ENCODE measurements at regions not wholly inside any gene's neighbourhood (a gene's known extent, or its start where the extent isn't known, plus 50 kb on each side); places are given as distances from the start of the nearest gene placed in this dataset.

GRCh38 chr14:59046746-59047145, 141.7 kb upstream of the DAAM1 start:
- no peak overlapping the region for H3K4me2 ChIP-seq (ENCODE audit: low read length)
- H3K27me3 ChIP-seq (ENCODE audit: control insufficient read depth, low read length), result peaks cover 17% of the 10 kb centered on the region
- no peaks in the 10 kb centered on the region for H3K9me2 ChIP-seq (replicated peaks; ENCODE audit: control insufficient read depth, low read length)
- TF ChIP-seq CTCF (IDR thresholded peaks at IDR 0.05; ENCODE audit: low read depth, low read length, poor library complexity, severe bottlenecking) (no peak), EZH2phosphoT487 (IDR thresholded peaks at IDR 0.05; ENCODE audit: borderline replicate concordance, low read length) (no peak)
- H3K36me3 ChIP-seq (ENCODE audit: control insufficient read depth, low read length), result no peaks in the 10 kb centered on the region
- no peaks in the 10 kb centered on the region for H3K79me2 ChIP-seq (ENCODE audit: control insufficient read depth, low read length)
- no peaks in the 10 kb centered on the region for H3K4me1 ChIP-seq (ENCODE audit: control insufficient read depth, low read length)
- no peak overlapping the region for H3K27ac ChIP-seq (ENCODE audit: low read depth, low read length)
- H3F3A ChIP-seq (ENCODE audit: control insufficient read depth, insufficient read depth), result no peaks in the 10 kb centered on the region
- H3K9me3 ChIP-seq (ENCODE audit: control insufficient read depth, insufficient read depth, low read length), result peaks cover 4% of the 10 kb centered on the region; the same call in 1 of the 2 replicates
- H4K20me1 ChIP-seq (ENCODE audit: control insufficient read depth, insufficient read depth, low read depth, low read length), result no peaks in the 10 kb centered on the region
- no peak overlapping the region for H3K4me3 ChIP-seq (ENCODE audit: low read length)

- no peaks in the 10 kb centered on the region for H3K9me2 ChIP-seq (replicated peaks; ENCODE audit: control insufficient read depth, low read length)
- H3K4me2 ChIP-seq (ENCODE audit: low read length), result no peak overlapping the region
- no peaks in the 10 kb centered on the region; the same call in 1 of the 2 replicates for H3K27me3 ChIP-seq (ENCODE audit: control insufficient read depth, low read length)
- H3K79me2 ChIP-seq (ENCODE audit: control insufficient read depth, low read length), result no peaks in the 10 kb centered on the region
- no peaks in the 10 kb centered on the region for H3F3A ChIP-seq (ENCODE audit: control insufficient read depth, insufficient read depth)
- peaks cover 4% of the 10 kb centered on the region; the same call in 1 of the 2 replicates for H3K9me3 ChIP-seq (ENCODE audit: control insufficient read depth, insufficient read depth, low read length)
- H3K36me3 ChIP-seq (ENCODE audit: control insufficient read depth, low read length), result no peaks in the 10 kb centered on the region
- H4K20me1 ChIP-seq (ENCODE audit: control insufficient read depth, insufficient read depth, low read depth, low read length), result no peaks in the 10 kb centered on the region
- H3K4me1 ChIP-seq (ENCODE audit: control insufficient read depth, low read length), result no peaks in the 10 kb centered on the region
- no peak overlapping the region for H3K27ac ChIP-seq (ENCODE audit: low read depth, low read length)
- H3K4me3 ChIP-seq (ENCODE audit: low read length), result no peak overlapping the region
- no peak for TF ChIP-seq EZH2phosphoT487 (IDR thresholded peaks at IDR 0.05; ENCODE audit: borderline replicate concordance, low read length)
- TF ChIP-seq CTCF (IDR thresholded peaks at IDR 0.05; ENCODE audit: low read depth, low read length, poor library complexity, severe bottlenecking), result no peak
Observed at GRCh38 chr14:59055006-59055405, 133.5 kb upstream of the DAAM1 start.

GRCh38 chr14:59055439-59056045, 132.9 kb upstream of the DAAM1 start:
- Histone ChIP-seq H3K27ac (ENCODE audit: low read depth, low read length) (no peak overlapping the region), H3K4me3 (ENCODE audit: low read length) (no peak overlapping the region), H3K27me3 (ENCODE audit: control insufficient read depth, low read length) (no peaks in the 10 kb centered on the region; the same call in 1 of the 2 replicates), H3K36me3 (ENCODE audit: control insufficient read depth, low read length) (no peaks in the 10 kb centered on the region), H3F3A (ENCODE audit: control insufficient read depth, insufficient read depth) (no peaks in the 10 kb centered on the region), H4K20me1 (ENCODE audit: control insufficient read depth, insufficient read depth, low read depth, low read length) (no peaks in the 10 kb centered on the region), H3K4me2 (ENCODE audit: low read length) (no peak overlapping the region), H3K9me3 (ENCODE audit: control insufficient read depth, insufficient read depth, low read length) (peaks cover 2% of the 10 kb centered on the region; the same call in 1 of the 2 replicates), H3K79me2 (ENCODE audit: control insufficient read depth, low read length) (no peaks in the 10 kb centered on the region), H3K4me1 (ENCODE audit: control insufficient read depth, low read length) (no peaks in the 10 kb centered on the region), H3K9me2 (replicated peaks; ENCODE audit: control insufficient read depth, low read length) (no peaks in the 10 kb centered on the region)
- TF ChIP-seq CTCF (IDR thresholded peaks at IDR 0.05; ENCODE audit: low read depth, low read length, poor library complexity, severe bottlenecking), result peak; percentile 61
- no peak for TF ChIP-seq EZH2phosphoT487 (IDR thresholded peaks at IDR 0.05; ENCODE audit: borderline replicate concordance, low read length)

Data from DOHH2 (cell line).